ENCODE measurements at regions not wholly inside any gene's neighbourhood (a gene's known extent, or its start where the extent isn't known, plus 50 kb on each side); places are given as distances from the start of the nearest gene placed in this dataset.

DNA sequence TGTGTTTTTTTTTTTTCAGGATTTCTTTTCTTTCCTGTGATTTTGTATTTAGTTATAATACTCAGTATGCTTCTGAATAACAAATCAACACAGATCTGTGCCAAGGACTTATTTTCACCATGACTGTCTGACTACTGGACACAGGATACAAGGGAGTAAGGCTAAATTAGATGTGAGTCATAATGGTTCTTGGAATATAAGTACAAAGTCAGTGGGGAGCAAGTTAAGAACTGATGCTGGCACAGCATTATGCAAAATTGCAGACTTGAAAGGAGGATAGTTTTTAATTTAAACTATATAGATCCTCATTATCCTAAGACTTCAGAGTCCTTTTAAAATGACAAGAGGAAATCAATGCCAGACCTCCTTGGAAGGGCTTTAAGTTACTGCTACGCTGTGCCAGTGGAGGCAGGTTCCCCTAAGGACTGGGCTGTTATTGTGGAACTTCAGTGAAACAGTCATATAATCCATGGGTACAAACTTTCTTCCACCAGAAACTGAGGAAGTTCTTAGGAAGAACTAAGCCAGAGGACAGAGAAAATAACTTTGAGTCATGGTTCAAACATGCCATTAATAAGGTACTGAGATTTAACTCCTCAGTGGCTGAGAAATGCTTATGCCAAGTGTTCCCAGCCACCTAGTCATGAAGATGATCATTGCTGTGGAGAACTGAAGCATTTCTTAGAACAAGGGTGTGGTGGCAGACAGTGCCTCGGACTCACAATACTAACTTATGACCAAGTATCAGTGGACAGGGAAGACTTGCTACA lies 531.2 kb downstream of the HTR7 start:
- H3K27me3 ChIP-seq (replicated peaks; ENCODE audit: control insufficient read depth, insufficient read depth, low read length) = no peaks in the 10 kb centered on the region
- TF ChIP-seq CTCF (IDR thresholded peaks at IDR 0.05; ENCODE audit: insufficient read depth, low read length, poor library complexity, severe bottlenecking) = no peak
- H3K36me3 ChIP-seq (ENCODE audit: control insufficient read depth, insufficient read depth, low read length) = no peaks in the 10 kb centered on the region
- no peak for DNase-seq (ENCODE audit: extremely low read depth, insufficient read length)
- H3K4me3 ChIP-seq (replicated peaks; ENCODE audit: low read depth, low read length) = no peak overlapping the region

DNA sequence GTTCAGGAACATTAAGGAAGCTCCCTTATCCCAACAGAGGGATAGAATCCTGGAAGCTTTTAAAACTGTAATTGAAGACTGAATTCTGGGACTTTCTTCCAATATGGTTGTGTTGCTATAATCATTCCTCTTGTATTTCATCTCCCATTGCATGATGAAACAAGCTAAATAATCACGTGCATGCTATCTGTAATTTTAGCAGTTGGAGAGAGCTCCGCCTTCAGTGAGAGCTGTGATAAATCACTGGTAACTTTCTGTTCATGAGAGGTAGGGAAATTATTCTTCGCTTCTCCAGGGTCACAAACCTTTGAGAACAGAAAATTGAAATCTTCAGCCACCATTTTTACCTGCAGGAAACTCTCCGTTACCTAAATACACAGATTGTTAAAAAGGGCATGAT lies 530.2 kb downstream of the HTR7 start:
- TF ChIP-seq CTCF (IDR thresholded peaks at IDR 0.05; ENCODE audit: insufficient read depth, low read length, poor library complexity, severe bottlenecking) = no peak
- no peak for DNase-seq (ENCODE audit: extremely low read depth, insufficient read length)
- H3K27me3 ChIP-seq (replicated peaks; ENCODE audit: control insufficient read depth, insufficient read depth, low read length) = no peaks in the 10 kb centered on the region
- H3K36me3 ChIP-seq (ENCODE audit: control insufficient read depth, insufficient read depth, low read length) = no peaks in the 10 kb centered on the region
- H3K4me3 ChIP-seq (replicated peaks; ENCODE audit: low read depth, low read length) = no peak overlapping the region

GRCh38 chr10:90328459-90328858 lies 529.4 kb downstream of the HTR7 start:
- TF ChIP-seq CTCF (IDR thresholded peaks at IDR 0.05; ENCODE audit: insufficient read depth, low read length, poor library complexity, severe bottlenecking) = no peak
- H3K4me3 ChIP-seq (replicated peaks; ENCODE audit: low read depth, low read length) = no peak overlapping the region
- H3K36me3 ChIP-seq (ENCODE audit: control insufficient read depth, insufficient read depth, low read length) = no peaks in the 10 kb centered on the region
- H3K27me3 ChIP-seq (replicated peaks; ENCODE audit: control insufficient read depth, insufficient read depth, low read length) = no peaks in the 10 kb centered on the region
- DNase-seq (ENCODE audit: extremely low read depth, insufficient read length) = no peak

GRCh38 chr10:90328896-90329295 lies 528.9 kb downstream of the HTR7 start:
- no peaks in the 10 kb centered on the region for H3K36me3 ChIP-seq (ENCODE audit: control insufficient read depth, insufficient read depth, low read length)
- no peak overlapping the region for H3K4me3 ChIP-seq (replicated peaks; ENCODE audit: low read depth, low read length)
- no peak for TF ChIP-seq CTCF (IDR thresholded peaks at IDR 0.05; ENCODE audit: insufficient read depth, low read length, poor library complexity, severe bottlenecking)
- no peak for DNase-seq (ENCODE audit: extremely low read depth, insufficient read length)
- no peaks in the 10 kb centered on the region for H3K27me3 ChIP-seq (replicated peaks; ENCODE audit: control insufficient read depth, insufficient read depth, low read length)

GRCh38 chr10:90337316-90337715 lies 520.5 kb downstream of the HTR7 start:
- no peak for TF ChIP-seq CTCF (IDR thresholded peaks at IDR 0.05; ENCODE audit: insufficient read depth, low read length, poor library complexity, severe bottlenecking)
- Histone ChIP-seq H3K4me3 (replicated peaks; ENCODE audit: low read depth, low read length) (no peak overlapping the region), H3K36me3 (ENCODE audit: control insufficient read depth, insufficient read depth, low read length) (no peaks in the 10 kb centered on the region), H3K27me3 (replicated peaks; ENCODE audit: control insufficient read depth, insufficient read depth, low read length) (no peaks in the 10 kb centered on the region)
- no peak for DNase-seq (ENCODE audit: extremely low read depth, insufficient read length)

GRCh38 chr10:90342480-90342879 lies 515.4 kb downstream of the HTR7 start:
- DNase-seq (ENCODE audit: extremely low read depth, insufficient read length) = no peak
- no peaks in the 10 kb centered on the region for H3K36me3 ChIP-seq (ENCODE audit: control insufficient read depth, insufficient read depth, low read length)
- no peak overlapping the region for H3K4me3 ChIP-seq (replicated peaks; ENCODE audit: low read depth, low read length)
- no peaks in the 10 kb centered on the region for H3K27me3 ChIP-seq (replicated peaks; ENCODE audit: control insufficient read depth, insufficient read depth, low read length)
- no peak for TF ChIP-seq CTCF (IDR thresholded peaks at IDR 0.05; ENCODE audit: insufficient read depth, low read length, poor library complexity, severe bottlenecking)
